Large intestine (tissue), 3 donors: ENCODE measurements at regions not wholly inside any gene's neighbourhood (a gene's known extent, or its start where the extent isn't known, plus 50 kb on each side); places are given as distances from the start of the nearest gene placed in this dataset.
"Not testable (repeated sequence)": the region's sequence is repeated elsewhere in the genome, so short reads cannot be mapped to it uniquely, and the experiment has no call there.

Experiments
- DNase-seq, 2 donors: peaks; one replicate each; pipeline versions ENCODE4 v3.0.0 to v3.0.0-alpha.2; 2013
- H3K27ac ChIP-seq: one replicate; pipeline ENCODE4 v1.5.1; 2013; ENCODE audit warnings: low read length
- H3K27me3 ChIP-seq: 2 replicates; pipeline ENCODE4 v1.6.1; 2013; ENCODE audit warnings: low read length; ENCODE audit not compliant: control insufficient read depth, insufficient read depth
- H3K36me3 ChIP-seq: 2 replicates; pipeline ENCODE4 v1.6.1; 2013; ENCODE audit warnings: low read length; ENCODE audit not compliant: control insufficient read depth, insufficient read depth
- H3K4me1 ChIP-seq: one replicate; pipeline ENCODE4 v1.6.1; 2013; ENCODE audit warnings: low read length; ENCODE audit not compliant: control insufficient read depth, insufficient read depth
- H3K4me3 ChIP-seq: one replicate; pipeline ENCODE4 v1.5.1; 2013; ENCODE audit warnings: low read length
- H3K9me3 ChIP-seq: one replicate; pipeline ENCODE4 v1.6.1; 2013; ENCODE audit warnings: mild to moderate bottlenecking, low read depth, low read length, moderate library complexity; ENCODE audit not compliant: control insufficient read depth
- WGBS: methylation state at CpG from one replicate; pipeline ENCODE4 v1.1.5; 2013; ENCODE audit warnings: low lambda C conversion rate; ENCODE audit not compliant: insufficient coverage; 5-methylcytosine and 5-hydroxymethylcytosine counted together

DNA sequence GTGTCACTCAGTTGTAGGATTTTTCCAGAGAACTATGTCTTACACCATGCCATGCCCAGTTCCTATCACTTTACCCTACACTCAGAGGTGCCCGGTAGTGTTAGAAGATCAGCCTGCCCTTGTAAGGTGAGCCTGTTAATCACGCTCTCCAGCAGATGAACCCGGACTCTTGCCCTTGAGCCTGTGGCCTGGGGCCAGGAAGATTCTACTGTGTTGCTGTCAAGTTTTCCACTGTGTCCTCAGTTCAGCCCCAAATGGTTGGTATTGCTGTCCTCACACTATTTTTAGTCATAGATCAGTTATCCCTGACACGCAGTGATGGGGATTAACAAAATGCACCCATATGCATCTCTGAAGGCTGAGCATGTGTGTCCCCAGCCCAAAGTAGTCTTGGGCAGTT lies 105.0 kb upstream of the SPAG17 start:
- H3K4me3 ChIP-seq = no peak overlapping the region
- WGBS = no CpG with 5 or more reads among the region's 4 CpGs
- H3K9me3 ChIP-seq = no peaks in the 10 kb centered on the region
- no peak overlapping the region for H3K27ac ChIP-seq
- H3K4me1 ChIP-seq = no peaks in the 10 kb centered on the region
- H3K27me3 ChIP-seq = no peaks in the 10 kb centered on the region
- H3K36me3 ChIP-seq = no peaks in the 10 kb centered on the region
- DNase-seq = no peak

DNA sequence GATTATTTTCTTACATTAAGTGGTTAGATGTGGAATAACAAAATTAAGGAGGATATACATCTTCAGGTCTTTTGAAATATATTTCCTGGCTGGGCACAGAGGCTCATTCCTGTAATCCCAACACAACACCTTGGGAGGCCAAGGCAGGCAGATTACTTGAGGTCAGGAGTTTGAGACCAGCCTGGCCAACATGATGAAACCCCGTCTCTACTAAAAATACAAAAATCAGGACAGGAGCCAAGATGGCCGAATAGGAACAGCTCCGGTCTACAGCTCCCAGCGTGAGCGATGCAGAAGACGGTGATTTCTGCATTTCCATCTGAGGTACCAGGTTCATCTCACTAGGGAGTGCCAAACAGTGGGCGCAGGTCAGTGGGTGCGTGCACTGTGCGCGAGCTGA lies 95.6 kb upstream of the SPAG17 start:
- not testable (repeated sequence) for H3K9me3 ChIP-seq, H3K4me3 ChIP-seq, H3K4me1 ChIP-seq, H3K36me3 ChIP-seq, H3K27ac ChIP-seq, H3K27me3 ChIP-seq, DNase-seq
- no CpG with 5 or more reads among the region's 10 CpGs for WGBS

DNA sequence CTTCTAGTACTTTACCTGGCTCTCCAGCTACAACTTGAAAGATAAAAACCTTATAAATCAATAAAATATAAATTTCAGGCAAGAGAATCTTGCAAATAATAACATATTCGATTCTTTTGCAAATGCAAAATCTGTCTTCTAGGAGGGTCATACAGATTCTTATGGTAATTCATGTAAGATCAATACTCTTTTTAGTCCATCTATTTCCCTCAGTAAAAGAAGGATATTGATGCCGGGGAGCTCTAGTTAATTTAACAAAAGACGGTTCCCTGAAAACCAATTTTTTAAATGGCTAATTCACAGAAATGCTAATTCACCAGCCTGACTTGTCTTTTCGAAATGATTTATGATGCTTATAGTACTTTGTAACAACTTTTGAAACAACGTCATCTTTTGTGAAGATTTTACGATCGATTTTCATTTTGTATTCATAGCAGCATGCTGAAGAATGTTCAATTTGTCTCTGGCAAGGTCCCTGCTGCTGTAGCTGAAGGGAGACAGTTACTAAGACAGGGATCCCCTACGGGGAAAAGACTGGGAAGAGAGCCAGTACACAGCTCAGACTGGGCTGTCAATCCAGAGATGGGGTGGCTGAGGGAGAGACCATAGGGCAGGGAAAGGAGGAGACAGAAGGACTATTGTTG lies 90.6 kb upstream of the SPAG17 start:
- DNase-seq = no peak
- Histone ChIP-seq H3K27ac (no peak overlapping the region), H3K36me3 (no peaks in the 10 kb centered on the region), H3K27me3 (no peaks in the 10 kb centered on the region), H3K4me3 (no peak overlapping the region), H3K9me3 (no peaks in the 10 kb centered on the region), H3K4me1 (no peaks in the 10 kb centered on the region)
- WGBS = 94% methylated on average over 3 of the region's 8 CpGs

DNA sequence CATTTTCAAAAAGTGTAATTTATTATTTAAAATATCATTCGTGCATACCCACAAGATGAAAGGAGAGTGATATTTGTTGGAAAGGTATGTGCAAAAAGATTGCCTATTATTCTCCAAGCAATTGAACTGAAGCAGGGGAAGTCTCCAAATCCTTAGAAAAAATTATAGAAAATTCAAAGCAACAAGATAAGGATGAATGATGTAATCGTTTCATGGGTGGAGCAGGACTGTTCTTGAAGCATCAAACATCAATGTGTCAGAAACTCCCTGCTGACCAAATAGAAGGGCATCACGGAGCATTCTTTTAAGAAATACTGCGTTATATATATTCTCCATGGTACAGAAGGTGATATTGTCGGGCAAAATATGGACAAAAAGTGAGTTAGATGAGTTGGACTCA lies 87.9 kb upstream of the SPAG17 start:
- H3K4me1 ChIP-seq = no peaks in the 10 kb centered on the region
- no peak overlapping the region for H3K4me3 ChIP-seq
- no peak for DNase-seq
- H3K27me3 ChIP-seq = no peaks in the 10 kb centered on the region
- H3K36me3 ChIP-seq = no peaks in the 10 kb centered on the region
- WGBS = 70% methylated on average over 2 of the region's 5 CpGs
- no peaks in the 10 kb centered on the region for H3K9me3 ChIP-seq
- H3K27ac ChIP-seq = no peak overlapping the region

DNA sequence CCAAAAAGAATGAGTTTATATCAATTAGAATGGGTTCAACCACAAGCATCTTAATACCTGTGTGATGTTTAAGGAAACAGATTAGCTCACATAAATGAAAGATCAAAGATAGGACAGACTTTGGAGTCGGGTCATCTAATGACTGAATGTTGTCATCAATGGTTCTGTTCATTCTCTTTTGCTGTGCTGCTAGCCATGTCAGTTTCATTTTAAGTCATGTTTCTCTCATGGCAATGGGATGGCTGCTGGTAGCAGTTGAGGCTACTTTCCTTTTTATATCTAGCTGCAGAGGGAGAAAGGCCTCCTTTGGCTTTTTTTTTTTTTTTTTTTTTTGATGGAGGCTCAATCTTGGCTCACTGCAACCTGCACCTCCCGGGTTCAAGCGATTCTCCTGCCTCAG lies 86.9 kb upstream of the SPAG17 start:
- H3K4me1 ChIP-seq = no peaks in the 10 kb centered on the region
- no peak overlapping the region for H3K27ac ChIP-seq
- no peak overlapping the region for H3K4me3 ChIP-seq
- no peaks in the 10 kb centered on the region for H3K27me3 ChIP-seq
- H3K36me3 ChIP-seq = no peaks in the 10 kb centered on the region
- DNase-seq = no peak
- WGBS = no CpG with 5 or more reads among the region's 3 CpGs
- H3K9me3 ChIP-seq = no peaks in the 10 kb centered on the region

DNA sequence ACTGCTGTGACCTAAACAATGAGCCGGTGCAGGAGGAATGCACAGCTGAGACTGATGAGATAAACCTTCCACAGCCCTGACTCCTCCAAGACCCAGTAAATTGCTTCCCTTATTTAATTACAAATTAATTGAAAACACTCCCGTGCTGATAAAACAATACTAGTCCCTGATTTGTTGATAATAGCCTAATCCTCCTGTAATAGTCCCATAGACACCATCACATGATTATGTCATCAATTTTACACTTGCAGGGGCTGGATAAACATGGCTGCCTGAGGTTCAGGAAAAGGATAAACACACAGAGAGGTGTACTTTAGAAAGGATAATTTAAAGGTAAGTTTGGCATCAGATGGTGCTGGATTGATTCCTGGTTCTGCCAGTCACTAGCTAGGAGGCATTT lies 84.6 kb upstream of the SPAG17 start:
- Histone ChIP-seq H3K27me3 (no peaks in the 10 kb centered on the region), H3K27ac (no peak overlapping the region)
- WGBS = no CpG with 5 or more reads among the region's 2 CpGs

DNA sequence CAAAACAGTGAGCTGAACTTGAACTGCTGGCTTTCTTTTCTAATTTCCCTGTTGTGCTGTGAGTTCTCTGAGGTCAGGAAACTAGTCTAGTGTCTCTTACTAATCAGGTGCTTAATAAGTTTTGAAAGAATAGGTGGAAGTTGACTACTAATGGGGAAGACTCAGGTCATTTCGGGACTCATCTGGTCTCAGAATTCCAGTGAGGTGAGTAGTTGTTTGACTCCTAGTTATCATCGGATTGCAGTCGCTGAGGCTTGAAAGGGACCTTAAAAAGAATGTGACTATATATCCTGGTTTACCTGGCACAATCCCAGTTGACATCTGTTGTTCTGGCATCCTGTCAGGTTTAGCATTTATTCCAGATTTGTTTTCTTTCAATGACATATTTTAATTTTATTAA lies 81.4 kb upstream of the SPAG17 start:
- Histone ChIP-seq H3K27ac (no peak overlapping the region), H3K9me3 (no peaks in the 10 kb centered on the region), H3K4me1 (no peaks in the 10 kb centered on the region), H3K36me3 (no peaks in the 10 kb centered on the region), H3K4me3 (no peak overlapping the region), H3K27me3 (no peaks in the 10 kb centered on the region)
- no peak for DNase-seq
- WGBS = no CpG with 5 or more reads among the region's 3 CpGs

More for the DNA sequence above, 84.6 kb upstream of the SPAG17 start:
- H3K9me3 ChIP-seq = no peaks in the 10 kb centered on the region
- H3K4me1 ChIP-seq = no peaks in the 10 kb centered on the region
- no peak overlapping the region for H3K4me3 ChIP-seq
- DNase-seq = no peak
- no peaks in the 10 kb centered on the region for H3K36me3 ChIP-seq

DNA sequence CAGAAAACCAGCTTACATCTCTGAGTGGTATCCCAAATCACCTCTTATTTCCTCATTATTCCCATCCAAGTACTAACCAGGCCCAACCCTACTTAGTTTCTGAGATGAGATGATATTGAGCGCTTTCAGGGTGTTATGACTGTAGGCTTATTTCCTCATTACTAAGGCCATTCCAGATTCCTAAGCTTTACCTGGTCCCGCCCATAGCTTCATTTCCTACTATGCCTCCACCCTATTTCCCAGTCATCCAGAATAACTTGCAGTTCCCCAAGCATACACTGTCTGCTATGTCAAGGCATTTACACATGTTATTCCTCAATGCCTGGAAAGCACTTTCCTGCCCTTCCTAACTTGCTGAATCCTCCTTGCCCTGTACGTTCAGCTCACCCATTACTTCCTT lies 79.3 kb upstream of the SPAG17 start:
- Histone ChIP-seq H3K4me3 (no peak overlapping the region), H3K27me3 (no peaks in the 10 kb centered on the region), H3K9me3 (no peaks in the 10 kb centered on the region), H3K27ac (no peak overlapping the region), H3K36me3 (no peaks in the 10 kb centered on the region), H3K4me1 (no peaks in the 10 kb centered on the region)
- WGBS = no CpG with 5 or more reads among the region's 3 CpGs
- DNase-seq = no peak

DNA sequence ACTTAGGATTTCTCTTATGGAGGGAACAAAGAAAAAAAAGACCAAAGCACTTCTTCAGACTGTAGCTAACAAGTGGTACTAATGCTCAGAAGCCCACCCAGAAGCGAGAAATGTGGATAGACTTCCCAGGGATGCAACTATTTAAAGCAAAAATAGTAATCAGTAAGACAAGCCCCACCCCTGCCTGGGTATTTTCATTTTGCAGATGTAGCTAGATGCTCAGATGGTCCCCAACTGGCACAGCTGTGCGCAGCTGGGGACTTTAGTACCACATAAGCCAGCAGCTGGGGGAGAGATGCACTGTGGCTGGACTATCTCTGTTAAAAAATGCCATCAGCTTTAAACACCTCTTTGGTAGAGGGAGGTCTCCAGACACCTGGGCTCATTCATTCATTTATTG lies 77.8 kb upstream of the SPAG17 start:
- Histone ChIP-seq H3K9me3 (no peaks in the 10 kb centered on the region), H3K4me3 (no peak overlapping the region), H3K36me3 (no peaks in the 10 kb centered on the region), H3K27ac (no peak overlapping the region), H3K4me1 (no peaks in the 10 kb centered on the region), H3K27me3 (no peaks in the 10 kb centered on the region)
- no CpG with 5 or more reads among the region's 2 CpGs for WGBS
- DNase-seq = no peak

DNA sequence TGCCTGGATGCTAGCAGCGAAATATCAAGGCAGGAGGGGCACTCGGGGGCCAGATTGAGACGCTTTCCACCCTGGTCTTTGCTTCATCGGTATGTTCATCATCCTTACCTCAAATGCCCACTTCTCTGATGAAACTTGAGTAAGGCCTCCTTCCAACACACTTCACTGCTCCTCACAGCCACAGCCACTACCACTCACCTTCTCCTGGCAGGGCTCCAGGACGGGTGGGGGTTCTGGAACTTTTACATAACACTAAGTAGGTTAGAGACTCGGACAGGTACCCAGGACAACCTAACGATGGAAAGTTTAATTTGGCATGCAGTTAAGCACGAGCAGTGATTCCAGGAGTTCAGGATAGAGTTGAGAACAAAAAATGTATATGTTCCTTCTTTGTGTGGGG lies 73.9 kb upstream of the SPAG17 start:
- H3K27me3 ChIP-seq = no peaks in the 10 kb centered on the region
- DNase-seq = no peak
- no peaks in the 10 kb centered on the region for H3K4me1 ChIP-seq
- H3K9me3 ChIP-seq = no peaks in the 10 kb centered on the region
- no peaks in the 10 kb centered on the region for H3K36me3 ChIP-seq
- no CpG with 5 or more reads among the region's 8 CpGs for WGBS
- no peak overlapping the region for H3K4me3 ChIP-seq
- no peak overlapping the region for H3K27ac ChIP-seq

DNA sequence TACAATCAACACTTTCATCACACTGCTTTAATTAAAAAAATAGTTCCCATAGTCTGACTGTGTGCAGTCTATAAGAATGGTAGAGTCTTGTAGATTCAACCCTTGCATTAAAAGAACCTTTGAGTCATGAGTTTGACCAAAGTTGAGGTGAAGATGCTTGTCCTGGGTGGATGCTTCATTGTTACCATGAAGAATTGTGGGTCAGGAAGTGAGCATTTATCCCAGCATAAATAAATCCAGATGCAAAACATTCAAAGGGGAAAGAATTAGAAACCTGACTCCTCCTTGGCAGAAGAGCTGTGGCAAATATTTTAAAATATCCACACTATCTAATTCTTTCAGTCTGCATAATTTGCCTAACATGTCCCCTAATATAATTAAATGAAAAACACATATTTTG lies 72.9 kb upstream of the SPAG17 start:
- Histone ChIP-seq H3K4me3 (no peak overlapping the region), H3K4me1 (no peaks in the 10 kb centered on the region), H3K27me3 (no peaks in the 10 kb centered on the region), H3K36me3 (no peaks in the 10 kb centered on the region), H3K9me3 (no peaks in the 10 kb centered on the region), H3K27ac (no peak overlapping the region)
- DNase-seq = no peak
